SK-N-SH (cell line): ENCODE measurements at regions not wholly inside any gene's neighbourhood (a gene's known extent, or its start where the extent isn't known, plus 50 kb on each side); places are given as distances from the start of the nearest gene placed in this dataset.

Experiments
- CTCF ChIP-seq: fragments of 200-600 bp; sonication (generic); IDR thresholded peaks from 2 replicates; pipeline ENCODE4 v1.6.1; 2017; ENCODE audit warnings: antibody characterized with exemption, mild to moderate bottlenecking, moderate library complexity
- EP300 ChIP-seq, 2 experiments: IDR thresholded peaks; 2 replicates each; pipeline versions ENCODE4 v1.4.0 to v1.6.1; 2012; ENCODE audit warnings: borderline replicate concordance in 1 of 2, low read depth in 1 of 2, low read length in 1 of 2
- POLR2AphosphoS5 ChIP-seq: IDR thresholded peaks from 2 replicates; pipeline ENCODE4 v1.6.1; 2012; ENCODE audit warnings: low read depth, low read length

GRCh38 chr2:19774805-19775176, 127.0 kb downstream of the TTC32 start:
- TF ChIP-seq EP300 (IDR thresholded peaks at IDR 0.05; ENCODE audit: borderline replicate concordance in 1 of 2, low read depth in 1 of 2, low read length in 1 of 2) (no peak), POLR2AphosphoS5 (no peak), CTCF (no peak)
